Cardiac muscle cell (in vitro differentiated cells and primary cell): ENCODE measurements at regions not wholly inside any gene's neighbourhood (a gene's known extent, or its start where the extent isn't known, plus 50 kb on each side); places are given as distances from the start of the nearest gene placed in this dataset.

Source experiments
- DNase-seq, 2 donors: peaks; one replicate each; pipeline versions ENCODE4 v3.0.0 to v3.0.0-alpha.2; 2010 to 2017; ENCODE audit warnings: low read depth in 1 of 2, low spot score in 1 of 2
- H3K27ac ChIP-seq: fragments of 200-600 bp; sonication (generic); 2 replicates; pipeline ENCODE4 v1.5.1; 2016
- H3K27me3 ChIP-seq: fragments of 200-600 bp; sonication (generic); 2 replicates; pipeline ENCODE4 v1.6.0; 2016; ENCODE audit warnings: control low read depth
- H3K36me3 ChIP-seq: fragments of 200-600 bp; sonication (generic); 2 replicates; pipeline ENCODE4 v1.5.1; 2016; ENCODE audit warnings: control low read depth
- H3K4me1 ChIP-seq: fragments of 200-600 bp; sonication (generic); 2 replicates; pipeline ENCODE4 v1.8.1; 2017; ENCODE audit warnings: low read depth, mild to moderate bottlenecking, mixed run types
- H3K4me3 ChIP-seq: fragments of 200-600 bp; sonication (generic); 2 replicates; pipeline ENCODE4 v1.5.1; 2016; ENCODE audit warnings: mild to moderate bottlenecking
- H3K9me3 ChIP-seq: fragments of 200-600 bp; sonication (generic); 2 replicates; pipeline ENCODE4 v1.5.1; 2017; ENCODE audit warnings: low read depth, mild to moderate bottlenecking, control low read depth
- TF ChIP-seq, protein P1 (sequence below): IDR thresholded peaks from 2 replicates; pipeline ENCODE4 v1.5.1; 2012; ENCODE audit warnings: low read depth, mild to moderate bottlenecking, low read length

DNA sequence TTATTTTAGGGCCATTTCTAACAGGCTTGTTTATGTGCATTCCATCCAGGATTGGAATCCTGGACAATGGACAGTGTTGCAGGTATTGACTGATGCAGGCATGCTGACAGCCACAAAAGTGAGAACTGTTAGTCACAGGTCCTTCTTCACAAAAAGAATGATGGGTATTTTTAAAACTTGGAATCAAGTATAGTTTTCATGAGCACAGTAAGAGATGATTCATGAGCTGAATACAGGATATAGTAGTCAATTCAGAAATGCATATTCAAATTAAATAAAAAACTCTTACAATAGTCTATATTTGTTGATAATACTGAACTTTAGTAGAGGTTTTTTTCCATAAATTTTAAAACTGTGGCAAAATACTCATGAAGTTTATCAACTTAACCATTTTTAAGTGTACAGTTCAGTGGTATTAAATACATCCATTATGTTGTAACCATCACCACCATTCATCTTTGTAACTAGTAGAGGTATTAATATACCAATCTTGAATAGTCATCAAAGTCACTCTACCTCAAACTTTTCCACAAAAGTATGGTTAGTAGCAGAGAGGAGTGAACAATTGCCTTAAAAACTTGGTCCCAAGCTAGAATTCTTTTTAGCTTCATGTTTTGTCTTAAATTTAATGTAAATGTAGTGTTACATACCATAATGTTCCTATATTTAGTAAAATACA lies 79.5 kb downstream of the KCNRG start:
- no peak for DNase-seq
- no peaks in the 10 kb centered on the region for H3K9me3 ChIP-seq
- H3K4me3 ChIP-seq: no peak overlapping the region

DNA sequence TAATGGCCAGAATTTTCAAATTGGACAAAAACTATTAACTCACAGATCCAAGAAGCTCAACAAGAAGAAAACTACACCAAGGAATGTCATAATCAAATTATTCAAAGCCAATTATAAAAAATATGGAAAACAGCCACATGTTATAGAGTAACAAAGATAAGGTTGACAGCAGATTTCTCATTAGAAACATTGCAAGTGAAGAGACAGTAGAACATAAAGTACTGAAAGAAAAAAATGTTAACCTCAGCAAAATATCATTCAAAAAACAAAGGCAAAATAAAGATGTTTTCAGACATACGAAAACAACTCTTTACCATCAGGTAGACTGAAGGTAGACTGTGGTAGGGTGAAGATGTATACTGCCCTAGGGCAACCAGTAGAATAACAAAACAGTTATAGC lies 83.4 kb downstream of the KCNRG start:
- H3K36me3 ChIP-seq: no peaks in the 10 kb centered on the region
- H3K4me1 ChIP-seq: no peaks in the 10 kb centered on the region
- H3K27ac ChIP-seq: no peak overlapping the region
- H3K27me3 ChIP-seq: no peaks in the 10 kb centered on the region
- H3K9me3 ChIP-seq: no peaks in the 10 kb centered on the region
- no peak for DNase-seq
- TF ChIP-seq, protein P1, sequence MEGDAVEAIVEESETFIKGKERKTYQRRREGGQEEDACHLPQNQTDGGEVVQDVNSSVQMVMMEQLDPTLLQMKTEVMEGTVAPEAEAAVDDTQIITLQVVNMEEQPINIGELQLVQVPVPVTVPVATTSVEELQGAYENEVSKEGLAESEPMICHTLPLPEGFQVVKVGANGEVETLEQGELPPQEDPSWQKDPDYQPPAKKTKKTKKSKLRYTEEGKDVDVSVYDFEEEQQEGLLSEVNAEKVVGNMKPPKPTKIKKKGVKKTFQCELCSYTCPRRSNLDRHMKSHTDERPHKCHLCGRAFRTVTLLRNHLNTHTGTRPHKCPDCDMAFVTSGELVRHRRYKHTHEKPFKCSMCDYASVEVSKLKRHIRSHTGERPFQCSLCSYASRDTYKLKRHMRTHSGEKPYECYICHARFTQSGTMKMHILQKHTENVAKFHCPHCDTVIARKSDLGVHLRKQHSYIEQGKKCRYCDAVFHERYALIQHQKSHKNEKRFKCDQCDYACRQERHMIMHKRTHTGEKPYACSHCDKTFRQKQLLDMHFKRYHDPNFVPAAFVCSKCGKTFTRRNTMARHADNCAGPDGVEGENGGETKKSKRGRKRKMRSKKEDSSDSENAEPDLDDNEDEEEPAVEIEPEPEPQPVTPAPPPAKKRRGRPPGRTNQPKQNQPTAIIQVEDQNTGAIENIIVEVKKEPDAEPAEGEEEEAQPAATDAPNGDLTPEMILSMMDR: no peak
- no peak overlapping the region for H3K4me3 ChIP-seq

More for the DNA sequence above, 79.5 kb downstream of the KCNRG start:
- Histone ChIP-seq H3K4me1 (no peaks in the 10 kb centered on the region), H3K27ac (no peak overlapping the region), H3K27me3 (no peaks in the 10 kb centered on the region), H3K36me3 (no peaks in the 10 kb centered on the region)
- TF ChIP-seq, protein P1: no peak

DNA sequence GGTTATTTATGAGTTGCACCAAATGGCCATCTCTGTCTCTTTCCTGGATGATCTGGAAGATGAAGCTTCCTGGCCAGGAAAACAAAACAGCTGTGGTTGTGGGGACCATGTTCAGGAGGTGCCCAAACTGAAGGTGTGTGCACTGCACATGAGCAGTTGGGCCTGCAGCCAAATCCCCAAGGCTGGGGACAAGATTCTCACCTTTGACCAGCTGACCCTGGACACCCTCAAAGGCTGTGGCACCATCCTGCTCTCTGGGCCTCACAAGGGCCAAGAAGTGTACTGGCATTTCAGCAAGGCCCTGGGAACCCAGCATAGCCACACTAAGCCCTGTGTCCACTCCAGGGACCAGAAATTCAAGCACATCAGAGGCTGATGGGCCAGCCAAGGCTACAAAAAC lies 84.2 kb downstream of the KCNRG start:
- Histone ChIP-seq H3K9me3 (no peaks in the 10 kb centered on the region), H3K36me3 (no peaks in the 10 kb centered on the region), H3K27ac (no peak overlapping the region), H3K27me3 (no peaks in the 10 kb centered on the region), H3K4me1 (no peaks in the 10 kb centered on the region), H3K4me3 (no peak overlapping the region)
- TF ChIP-seq, protein P1: no peak
- no peak for DNase-seq

DNA sequence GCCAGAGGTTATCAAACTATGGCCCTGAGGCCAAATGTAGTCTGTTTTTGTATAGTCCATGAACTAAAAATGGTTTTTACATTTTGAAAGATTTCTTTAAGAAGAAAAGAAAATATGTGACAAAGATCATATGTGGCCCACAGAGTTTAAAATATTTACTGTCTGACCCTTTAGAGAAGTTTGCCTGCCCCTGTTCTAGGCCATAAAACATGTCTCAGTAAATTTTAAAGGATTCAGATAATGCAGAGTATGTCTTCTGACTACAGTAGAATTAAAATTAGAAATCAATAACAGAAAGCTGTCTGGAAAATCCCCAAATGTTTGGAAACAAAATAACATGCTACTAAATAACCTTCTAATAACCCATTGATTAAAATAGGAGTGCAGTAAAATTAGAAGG lies 86.3 kb downstream of the KCNRG start:
- DNase-seq: no peak
- TF ChIP-seq, protein P1: no peak

DNA sequence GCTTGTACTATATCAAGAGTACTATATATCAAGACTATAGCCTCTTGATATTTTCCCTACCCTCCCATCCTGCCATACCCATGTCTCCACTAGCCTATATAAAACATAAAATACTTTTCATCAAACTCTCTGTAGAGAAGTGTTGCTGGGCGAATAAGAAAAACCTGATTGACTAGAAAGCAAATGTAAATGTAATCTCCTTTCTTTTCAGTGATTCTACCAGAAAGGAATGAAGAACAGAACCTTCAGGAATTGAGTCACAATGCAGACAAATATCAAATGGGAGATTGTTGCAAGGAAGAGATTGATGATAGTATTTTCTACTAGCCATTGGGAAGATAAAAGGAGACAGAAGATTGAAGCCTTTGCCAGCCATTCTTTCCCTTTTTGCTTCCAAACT lies 89.2 kb downstream of the KCNRG start:
- DNase-seq: no peak
- Histone ChIP-seq H3K4me3 (no peak overlapping the region), H3K36me3 (no peaks in the 10 kb centered on the region), H3K27ac (no peak overlapping the region), H3K9me3 (no peaks in the 10 kb centered on the region), H3K27me3 (no peaks in the 10 kb centered on the region), H3K4me1 (no peaks in the 10 kb centered on the region)
- TF ChIP-seq, protein P1: no peak

More for the DNA sequence above, 86.3 kb downstream of the KCNRG start:
- Histone ChIP-seq H3K9me3 (no peaks in the 10 kb centered on the region), H3K27ac (no peak overlapping the region), H3K27me3 (no peaks in the 10 kb centered on the region), H3K4me1 (no peaks in the 10 kb centered on the region), H3K36me3 (no peaks in the 10 kb centered on the region), H3K4me3 (no peak overlapping the region)
